Hematopoietic multipotent progenitor cell treated with erythropoietin and hydrocortisone succinate and interleukin-3 and kit ligand, for 4 days (in vitro differentiated cells): ENCODE measurements at regions not wholly inside any gene's neighbourhood (a gene's known extent, or its start where the extent isn't known, plus 50 kb on each side); places are given as distances from the start of the nearest gene placed in this dataset.
"Not testable (repeated sequence)": the region's sequence is repeated elsewhere in the genome, so short reads cannot be mapped to it uniquely, and the experiment has no call there.

Source experiments
- DNase-seq: peaks from one replicate; pipeline ENCODE4 v3.0.0-alpha.2; 2015

GRCh38 chrX:122092978-122093377 lies 1045.6 kb downstream of the GLUD2 start:
- no peak for DNase-seq

GRCh38 chrX:122094611-122095010 lies 1047.2 kb downstream of the GLUD2 start:
- no peak for DNase-seq

GRCh38 chrX:122113376-122113775 lies 1066.0 kb downstream of the GLUD2 start:
- no peak for DNase-seq

- no peak for DNase-seq
Measured at GRCh38 chrX:122113896-122114295, 1066.5 kb downstream of the GLUD2 start.

- DNase-seq, result no peak
Measured at GRCh38 chrX:122115604-122116003, 1068.2 kb downstream of the GLUD2 start.

- no peak for DNase-seq
Measured at GRCh38 chrX:122119361-122119760, 1064.7 kb upstream of the GRIA3 start.

GRCh38 chrX:122122274-122122673 lies 1061.8 kb upstream of the GRIA3 start:
- DNase-seq, result no peak

GRCh38 chrX:122133478-122133877 lies 1050.6 kb upstream of the GRIA3 start:
- DNase-seq, result no peak

- no peak for DNase-seq
Measured at GRCh38 chrX:122134291-122134690, 1049.8 kb upstream of the GRIA3 start.

- DNase-seq, result no peak
Measured at GRCh38 chrX:122135070-122135469, 1049.0 kb upstream of the GRIA3 start.

- DNase-seq, result not testable (repeated sequence)
Measured at GRCh38 chrX:122140219-122140618, 1043.9 kb upstream of the GRIA3 start.

- no peak for DNase-seq
Measured at GRCh38 chrX:122154019-122154418, 1030.1 kb upstream of the GRIA3 start.

- DNase-seq, result no peak
Measured at GRCh38 chrX:122168241-122168640, 1015.8 kb upstream of the GRIA3 start.

GRCh38 chrX:122184791-122185190 lies 999.3 kb upstream of the GRIA3 start:
- DNase-seq, result no peak

GRCh38 chrX:122187069-122187713 lies 996.9 kb upstream of the GRIA3 start:
- DNase-seq, result no peak

- DNase-seq, result no peak
Measured at GRCh38 chrX:122188751-122189150, 995.3 kb upstream of the GRIA3 start.

- DNase-seq, result no peak
Measured at GRCh38 chrX:122196343-122196742, 987.7 kb upstream of the GRIA3 start.

- DNase-seq, result no peak
Measured at GRCh38 chrX:122203399-122203798, 980.7 kb upstream of the GRIA3 start.

GRCh38 chrX:122218666-122219065 lies 965.4 kb upstream of the GRIA3 start:
- no peak for DNase-seq

- DNase-seq, result no peak
Measured at GRCh38 chrX:122219226-122219625, 964.9 kb upstream of the GRIA3 start.

- DNase-seq, result no peak
Measured at GRCh38 chrX:122219735-122220134, 964.3 kb upstream of the GRIA3 start.

GRCh38 chrX:122220644-122221373 lies 963.3 kb upstream of the GRIA3 start:
- no peak for DNase-seq

GRCh38 chrX:122221810-122222209 lies 962.3 kb upstream of the GRIA3 start:
- not testable (repeated sequence) for DNase-seq

- DNase-seq, result not testable (repeated sequence)
Measured at GRCh38 chrX:122224137-122224536, 959.9 kb upstream of the GRIA3 start.

GRCh38 chrX:122238801-122239200 lies 945.3 kb upstream of the GRIA3 start:
- DNase-seq, result no peak
